K562 (cell line): ENCODE measurements at regions not wholly inside any gene's neighbourhood (a gene's known extent, or its start where the extent isn't known, plus 50 kb on each side); places are given as distances from the start of the nearest gene placed in this dataset.

ENCODE experiments used
- CEBPB ChIP-seq: fragments of 450-650 bp; IDR thresholded peaks from 2 replicates; pipeline ENCODE4 v1.6.1; 2016; ENCODE audit warnings: missing genetic modification characterization, missing compliant biosample characterization
- CREBBP ChIP-seq: IDR thresholded peaks from one replicate; pipeline ENCODE4 v1.6.1; 2012; ENCODE audit warnings: low read depth, mild to moderate bottlenecking, control low read depth, inconsistent platforms, low read length
- HNRNPUL1 ChIP-seq: fragments of 200-400 bp; formaldehyde crosslinking; IDR thresholded peaks from 2 replicates; pipeline ENCODE4 v1.6.1; 2017; ENCODE audit warnings: low read length
- ILK ChIP-seq: fragments of 450-650 bp; IDR thresholded peaks from 2 replicates; pipeline ENCODE4 v1.6.1; 2016; ENCODE audit warnings: missing genetic modification characterization, low read depth, mild to moderate bottlenecking, missing compliant biosample characterization, moderate library complexity, borderline replicate concordance
- KAT8 ChIP-seq: fragments of 450-650 bp; IDR thresholded peaks from 2 replicates; pipeline ENCODE4 v1.6.1; 2016; ENCODE audit warnings: low read depth, mild to moderate bottlenecking
- LCOR ChIP-seq: sonication (generic); formaldehyde crosslinking; IDR thresholded peaks from 2 replicates; pipeline ENCODE4 v1.8.0; 2022; ENCODE audit warnings: mild to moderate bottlenecking, missing genetic modification reagents
- LEF1 ChIP-seq: fragments of 450-650 bp; IDR thresholded peaks from 2 replicates; pipeline ENCODE4 v1.6.1; 2016; ENCODE audit warnings: mild to moderate bottlenecking
- SNIP1 ChIP-seq: fragments of 450-650 bp; IDR thresholded peaks from 2 replicates; pipeline ENCODE4 v1.7.1; 2017; ENCODE audit warnings: low read depth, mild to moderate bottlenecking
- ZBED1 ChIP-seq: IDR thresholded peaks from 2 replicates; pipeline ENCODE4 v1.6.1; 2014
- ZNF124 ChIP-seq: sonication (generic); formaldehyde crosslinking; IDR thresholded peaks from 2 replicates; pipeline ENCODE4 v1.8.1; 2022; ENCODE audit warnings: missing genetic modification reagents
- ZNF134 ChIP-seq: fragments of 250-450 bp; sonication (Bioruptor Pico); conservative IDR thresholded peaks from 2 replicates; pipeline ENCODE4 v1.4.0; 2020
- ZNF239 ChIP-seq: fragments of 250-450 bp; sonication (Bioruptor Pico); IDR thresholded peaks from 2 replicates; pipeline ENCODE4 v1.4.0; 2020; ENCODE audit warnings: mild to moderate bottlenecking
- ZNF280A ChIP-seq: fragments of 450-650 bp; IDR thresholded peaks from 2 replicates; pipeline ENCODE4 v1.6.1; 2018; ENCODE audit warnings: mild to moderate bottlenecking, low read depth; ENCODE audit not compliant: partially characterized antibody
- ZNF444 ChIP-seq: fragments of 250-450 bp; sonication (Bioruptor Pico); IDR thresholded peaks from 2 replicates; pipeline ENCODE4 v1.4.0; 2020; ENCODE audit warnings: mild to moderate bottlenecking, moderate library complexity
- ZNF79 ChIP-seq: fragments of 250-450 bp; sonication (Bioruptor Pico); IDR thresholded peaks from 2 replicates; pipeline ENCODE4 v1.4.0; 2020; ENCODE audit warnings: low read depth, mild to moderate bottlenecking, moderate library complexity
- TF ChIP-seq, protein P1 (sequence below): fragments of 250-450 bp; sonication (Bioruptor Pico); IDR thresholded peaks from 2 replicates; pipeline ENCODE4 v1.4.0; 2020; ENCODE audit warnings: mild to moderate bottlenecking, moderate library complexity

DNA sequence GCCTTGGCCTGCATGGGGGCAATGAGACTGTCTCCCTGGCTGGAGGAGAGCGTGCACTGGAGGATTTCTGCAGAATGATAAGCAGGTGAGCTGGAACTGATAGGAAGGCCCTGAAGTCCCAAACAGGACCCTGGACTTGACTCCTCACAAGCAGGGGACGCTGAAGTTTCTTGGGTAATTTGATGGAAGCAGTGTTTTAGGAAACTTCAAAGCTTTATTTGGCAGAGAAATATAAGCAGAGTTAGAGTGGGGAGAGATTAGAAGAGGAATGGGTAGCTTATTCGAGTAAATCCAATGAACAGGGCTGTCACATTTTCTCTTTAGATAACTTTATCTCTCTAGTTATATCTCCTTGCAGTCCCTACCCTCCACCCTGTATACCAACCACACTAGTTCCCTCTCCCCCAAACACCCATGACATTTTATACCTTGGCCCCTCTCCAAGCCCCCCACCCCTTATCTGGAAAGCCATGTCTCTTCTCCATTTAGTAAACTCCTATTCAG lies 73.6 kb upstream of the IGFBP5 start (continued):
- TF ChIP-seq ZNF280A (no peak), HNRNPUL1 (no peak), ZNF134 (CRISPR knock-in tag) (no peak), ZBED1 (no peak), ZNF239 (no peak), ZNF79 (no peak), SNIP1 (no peak), CREBBP (no peak), LEF1 (peak; percentile 56; the same call in 1 of the 2 replicates), ZNF124 (CRISPR knock-in tag) (no peak), LCOR (CRISPR knock-in tag) (no peak), ILK (tag) (no peak), KAT8 (no peak), CEBPB (tag) (no peak), ZNF444 (no peak)
- TF ChIP-seq, protein P1, sequence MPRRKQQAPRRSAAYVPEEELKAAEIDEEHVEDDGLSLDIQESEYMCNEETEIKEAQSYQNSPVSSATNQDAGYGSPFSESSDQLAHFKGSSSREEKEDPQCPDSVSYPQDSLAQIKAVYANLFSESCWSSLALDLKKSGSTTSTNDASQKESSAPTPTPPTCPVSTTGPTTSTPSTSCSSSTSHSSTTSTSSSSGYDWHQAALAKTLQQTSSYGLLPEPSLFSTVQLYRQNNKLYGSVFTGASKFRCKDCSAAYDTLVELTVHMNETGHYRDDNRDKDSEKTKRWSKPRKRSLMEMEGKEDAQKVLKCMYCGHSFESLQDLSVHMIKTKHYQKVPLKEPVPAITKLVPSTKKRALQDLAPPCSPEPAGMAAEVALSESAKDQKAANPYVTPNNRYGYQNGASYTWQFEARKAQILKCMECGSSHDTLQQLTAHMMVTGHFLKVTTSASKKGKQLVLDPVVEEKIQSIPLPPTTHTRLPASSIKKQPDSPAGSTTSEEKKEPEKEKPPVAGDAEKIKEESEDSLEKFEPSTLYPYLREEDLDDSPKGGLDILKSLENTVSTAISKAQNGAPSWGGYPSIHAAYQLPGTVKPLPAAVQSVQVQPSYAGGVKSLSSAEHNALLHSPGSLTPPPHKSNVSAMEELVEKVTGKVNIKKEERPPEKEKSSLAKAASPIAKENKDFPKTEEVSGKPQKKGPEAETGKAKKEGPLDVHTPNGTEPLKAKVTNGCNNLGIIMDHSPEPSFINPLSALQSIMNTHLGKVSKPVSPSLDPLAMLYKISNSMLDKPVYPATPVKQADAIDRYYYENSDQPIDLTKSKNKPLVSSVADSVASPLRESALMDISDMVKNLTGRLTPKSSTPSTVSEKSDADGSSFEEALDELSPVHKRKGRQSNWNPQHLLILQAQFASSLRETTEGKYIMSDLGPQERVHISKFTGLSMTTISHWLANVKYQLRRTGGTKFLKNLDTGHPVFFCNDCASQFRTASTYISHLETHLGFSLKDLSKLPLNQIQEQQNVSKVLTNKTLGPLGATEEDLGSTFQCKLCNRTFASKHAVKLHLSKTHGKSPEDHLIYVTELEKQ (CRISPR knock-in tag): no peak
